ENCODE measurements at regions not wholly inside any gene's neighbourhood (a gene's known extent, or its start where the extent isn't known, plus 50 kb on each side); places are given as distances from the start of the nearest gene placed in this dataset.

GRCh38 chr15:95371664-95372063 is 958.8 kb upstream of the NR2F2 start:
- intact Hi-C loops (cut with micrococcal nuclease; ENCODE audit: unreplicated experiment) = no loop called here
- ChIA-PET CTCF (no interaction called here), POLR2A (ENCODE audit: low non-redundant PET) (no interaction called here)
- Histone ChIP-seq H3K36me3 (ENCODE audit: insufficient read depth, low read length, poor library complexity, severe bottlenecking) (no peaks in the 10 kb centered on the region), H3K27me3 (replicated peaks; ENCODE audit: insufficient read depth, low read depth, low read length, poor library complexity) (no peaks in the 10 kb centered on the region), H3K9me3 (ENCODE audit: low read depth, low read length, poor library complexity, severe bottlenecking) (no peaks in the 10 kb centered on the region), H3K4me3 (ENCODE audit: low read depth, low read length, poor library complexity, severe bottlenecking) (no peak overlapping the region), H3K4me1 (ENCODE audit: insufficient read depth, low read length, poor library complexity, severe bottlenecking) (peaks cover 18% of the 10 kb centered on the region), H3K27ac (ENCODE audit: low read depth, low read length, poor library complexity, severe bottlenecking) (no peak overlapping the region)
- no TSS peak for BruUV-seq (replicated peaks)
- no peak for DNase-seq (ENCODE audit: low spot score)
- TF ChIP-seq EZH2 (IDR thresholded peaks at IDR 0.05; ENCODE audit: borderline replicate concordance, low read depth, low read length, poor library complexity, severe bottlenecking) = no peak
- TF ChIP-seq, protein P1, sequence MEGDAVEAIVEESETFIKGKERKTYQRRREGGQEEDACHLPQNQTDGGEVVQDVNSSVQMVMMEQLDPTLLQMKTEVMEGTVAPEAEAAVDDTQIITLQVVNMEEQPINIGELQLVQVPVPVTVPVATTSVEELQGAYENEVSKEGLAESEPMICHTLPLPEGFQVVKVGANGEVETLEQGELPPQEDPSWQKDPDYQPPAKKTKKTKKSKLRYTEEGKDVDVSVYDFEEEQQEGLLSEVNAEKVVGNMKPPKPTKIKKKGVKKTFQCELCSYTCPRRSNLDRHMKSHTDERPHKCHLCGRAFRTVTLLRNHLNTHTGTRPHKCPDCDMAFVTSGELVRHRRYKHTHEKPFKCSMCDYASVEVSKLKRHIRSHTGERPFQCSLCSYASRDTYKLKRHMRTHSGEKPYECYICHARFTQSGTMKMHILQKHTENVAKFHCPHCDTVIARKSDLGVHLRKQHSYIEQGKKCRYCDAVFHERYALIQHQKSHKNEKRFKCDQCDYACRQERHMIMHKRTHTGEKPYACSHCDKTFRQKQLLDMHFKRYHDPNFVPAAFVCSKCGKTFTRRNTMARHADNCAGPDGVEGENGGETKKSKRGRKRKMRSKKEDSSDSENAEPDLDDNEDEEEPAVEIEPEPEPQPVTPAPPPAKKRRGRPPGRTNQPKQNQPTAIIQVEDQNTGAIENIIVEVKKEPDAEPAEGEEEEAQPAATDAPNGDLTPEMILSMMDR (conservative IDR thresholded peaks at IDR 0.05; ENCODE audit: low read depth, low read length) = no peak

GRCh38 chr15:95375281-95375680 is 955.2 kb upstream of the NR2F2 start:
- Histone ChIP-seq H3K4me1 (ENCODE audit: insufficient read depth, low read length, poor library complexity, severe bottlenecking) (no peaks in the 10 kb centered on the region), H3K9me3 (ENCODE audit: low read depth, low read length, poor library complexity, severe bottlenecking) (no peaks in the 10 kb centered on the region), H3K27me3 (replicated peaks; ENCODE audit: insufficient read depth, low read depth, low read length, poor library complexity) (no peaks in the 10 kb centered on the region), H3K36me3 (ENCODE audit: insufficient read depth, low read length, poor library complexity, severe bottlenecking) (no peaks in the 10 kb centered on the region), H3K27ac (ENCODE audit: low read depth, low read length, poor library complexity, severe bottlenecking) (no peak overlapping the region), H3K4me3 (ENCODE audit: low read depth, low read length, poor library complexity, severe bottlenecking) (no peak overlapping the region)
- intact Hi-C loops (cut with micrococcal nuclease; ENCODE audit: unreplicated experiment) = no loop called here
- TF ChIP-seq, protein P1 (conservative IDR thresholded peaks at IDR 0.05; ENCODE audit: low read depth, low read length) = no peak
- TF ChIP-seq EZH2 (IDR thresholded peaks at IDR 0.05; ENCODE audit: borderline replicate concordance, low read depth, low read length, poor library complexity, severe bottlenecking) = no peak
- ChIA-PET CTCF (no interaction called here), POLR2A (ENCODE audit: low non-redundant PET) (no interaction called here)
- DNase-seq (ENCODE audit: low spot score) = no peak
- BruUV-seq (replicated peaks) = no TSS peak

GRCh38 chr15:95377258-95377852 is 953.1 kb upstream of the NR2F2 start:
- H3K27me3 ChIP-seq (replicated peaks; ENCODE audit: insufficient read depth, low read depth, low read length, poor library complexity) = no peaks in the 10 kb centered on the region
- H3K27ac ChIP-seq (ENCODE audit: low read depth, low read length, poor library complexity, severe bottlenecking) = no peak overlapping the region
- no peaks in the 10 kb centered on the region for H3K36me3 ChIP-seq (ENCODE audit: insufficient read depth, low read length, poor library complexity, severe bottlenecking)
- intact Hi-C loops (cut with micrococcal nuclease; ENCODE audit: unreplicated experiment) = no loop called here
- TF ChIP-seq, protein P1 (conservative IDR thresholded peaks at IDR 0.05; ENCODE audit: low read depth, low read length) = no peak
- TF ChIP-seq EZH2 (IDR thresholded peaks at IDR 0.05; ENCODE audit: borderline replicate concordance, low read depth, low read length, poor library complexity, severe bottlenecking) = no peak
- BruUV-seq (replicated peaks) = no TSS peak
- ChIA-PET POLR2A (ENCODE audit: low non-redundant PET) (no interaction called here), CTCF (no interaction called here)
- H3K9me3 ChIP-seq (ENCODE audit: low read depth, low read length, poor library complexity, severe bottlenecking) = no peaks in the 10 kb centered on the region
- H3K4me3 ChIP-seq (ENCODE audit: low read depth, low read length, poor library complexity, severe bottlenecking) = no peak overlapping the region
- no peaks in the 10 kb centered on the region for H3K4me1 ChIP-seq (ENCODE audit: insufficient read depth, low read length, poor library complexity, severe bottlenecking)
- DNase-seq (ENCODE audit: low spot score) = no peak
